ENCODE measurements at regions not wholly inside any gene's neighbourhood (a gene's known extent, or its start where the extent isn't known, plus 50 kb on each side); places are given as distances from the start of the nearest gene placed in this dataset.

DNA sequence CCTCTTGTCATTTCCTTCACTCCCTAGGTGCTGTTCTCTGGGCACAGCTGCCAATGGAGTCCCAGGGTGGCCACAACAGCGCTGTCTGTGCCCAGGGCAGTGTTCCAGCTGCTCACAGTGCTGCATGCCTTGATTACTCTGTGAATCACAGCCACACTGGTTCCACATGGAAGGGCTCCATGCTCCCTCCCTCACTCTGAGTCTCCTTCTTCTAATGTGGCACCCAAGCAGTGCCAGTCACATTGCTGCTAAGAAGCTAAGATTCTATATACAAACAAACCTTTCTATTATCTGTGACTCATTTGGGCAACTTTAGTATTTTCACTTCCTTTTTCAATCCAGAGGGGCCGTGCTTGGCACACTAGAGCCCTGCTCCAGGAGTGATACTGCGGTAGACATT, 248.7 kb downstream of the TDRD3 start:
- TF ChIP-seq, protein P1, sequence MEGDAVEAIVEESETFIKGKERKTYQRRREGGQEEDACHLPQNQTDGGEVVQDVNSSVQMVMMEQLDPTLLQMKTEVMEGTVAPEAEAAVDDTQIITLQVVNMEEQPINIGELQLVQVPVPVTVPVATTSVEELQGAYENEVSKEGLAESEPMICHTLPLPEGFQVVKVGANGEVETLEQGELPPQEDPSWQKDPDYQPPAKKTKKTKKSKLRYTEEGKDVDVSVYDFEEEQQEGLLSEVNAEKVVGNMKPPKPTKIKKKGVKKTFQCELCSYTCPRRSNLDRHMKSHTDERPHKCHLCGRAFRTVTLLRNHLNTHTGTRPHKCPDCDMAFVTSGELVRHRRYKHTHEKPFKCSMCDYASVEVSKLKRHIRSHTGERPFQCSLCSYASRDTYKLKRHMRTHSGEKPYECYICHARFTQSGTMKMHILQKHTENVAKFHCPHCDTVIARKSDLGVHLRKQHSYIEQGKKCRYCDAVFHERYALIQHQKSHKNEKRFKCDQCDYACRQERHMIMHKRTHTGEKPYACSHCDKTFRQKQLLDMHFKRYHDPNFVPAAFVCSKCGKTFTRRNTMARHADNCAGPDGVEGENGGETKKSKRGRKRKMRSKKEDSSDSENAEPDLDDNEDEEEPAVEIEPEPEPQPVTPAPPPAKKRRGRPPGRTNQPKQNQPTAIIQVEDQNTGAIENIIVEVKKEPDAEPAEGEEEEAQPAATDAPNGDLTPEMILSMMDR (IDR thresholded peaks at IDR 0.05): no peak
- TF ChIP-seq POLR2A (IDR thresholded peaks at IDR 0.05) (no peak), POLR2AphosphoS5 (IDR thresholded peaks at IDR 0.05; ENCODE audit: insufficient read depth in 1 of 2, low read depth in 1 of 2) (no peak)

Data from vagina (tissue), 2 donors.